Adrenal gland (tissue), 5 donors: ENCODE measurements at regions not wholly inside any gene's neighbourhood (a gene's known extent, or its start where the extent isn't known, plus 50 kb on each side); places are given as distances from the start of the nearest gene placed in this dataset.

Experiments
- CTCF ChIP-seq, 6 experiments: fragments of 450-650 bp in 4 of 6; fragments of 200-600 bp in 2 of 6; sonication (generic) in 1 of 6; IDR thresholded peaks; 1 replicate in 5 of 6; 2 replicates in 1 of 6; pipeline versions ENCODE4 v1.5.1 to v1.8.0; 2016 to 2021; ENCODE audit warnings: antibody characterized with exemption in 6 of 6, mild to moderate bottlenecking in 2 of 6, moderate library complexity in 1 of 6
- POLR2A ChIP-seq, 2 donors: fragments of 450-650 bp; IDR thresholded peaks; one replicate each; pipeline ENCODE4 v1.6.1; 2017; ENCODE audit warnings: antibody characterized with exemption in 2 of 2, mild to moderate bottlenecking in 2 of 2, moderate library complexity in 1 of 2
- donor health status: DM: no; HTN: no; CAD: no.

GRCh38 chr12:19836056-19836455, 396.8 kb downstream of the AEBP2 start:
- TF ChIP-seq CTCF (IDR thresholded peaks at IDR 0.05) (no peak), POLR2A (IDR thresholded peaks at IDR 0.05) (no peak)
